ENCODE measurements at regions not wholly inside any gene's neighbourhood (a gene's known extent, or its start where the extent isn't known, plus 50 kb on each side); places are given as distances from the start of the nearest gene placed in this dataset.

GRCh38 chr2:516944-517343 lies 160.3 kb downstream of the TMEM18 start:
- TF ChIP-seq CTCF (IDR thresholded peaks at IDR 0.05) (no peak), POLR2A (IDR thresholded peaks at IDR 0.05) (no peak)

Measured in thyroid gland (tissue), 4 donors.